Erythroblast (primary cell): ENCODE measurements at regions not wholly inside any gene's neighbourhood (a gene's known extent, or its start where the extent isn't known, plus 50 kb on each side); places are given as distances from the start of the nearest gene placed in this dataset.

ENCODE experiments used
- GATA1 ChIP-seq: IDR thresholded peaks from 2 replicates; pipeline ENCODE4 v1.6.1; 2011; ENCODE audit warnings: low read depth, mild to moderate bottlenecking, control low read depth, low read length, moderate library complexity
- POLR2A ChIP-seq: IDR thresholded peaks from 2 replicates; pipeline ENCODE4 v1.6.1; 2011; ENCODE audit warnings: mild to moderate bottlenecking, low read length

DNA sequence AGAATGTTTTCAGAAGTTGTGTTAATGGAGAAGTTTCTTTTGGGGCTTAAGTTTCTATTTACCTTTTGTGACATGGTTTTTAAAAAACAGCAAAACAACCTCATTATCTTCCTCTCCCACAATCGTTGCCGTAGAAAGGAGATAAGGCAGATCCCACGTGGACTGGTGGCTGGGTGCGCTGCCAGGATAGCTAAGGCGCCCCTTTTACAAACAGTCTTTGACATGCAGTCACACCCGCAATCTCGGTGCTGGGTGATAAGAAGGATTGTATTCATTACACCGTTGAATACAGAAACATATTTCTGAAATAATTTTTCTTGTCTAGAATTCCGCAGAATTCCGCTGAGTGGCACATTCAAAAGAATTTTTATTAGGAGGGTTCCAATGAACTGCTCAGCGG is 271.1 kb downstream of the UQCRFS1 start:
- TF ChIP-seq POLR2A, result no peak
- TF ChIP-seq GATA1, result no peak
